ENCODE measurements at regions not wholly inside any gene's neighbourhood (a gene's known extent, or its start where the extent isn't known, plus 50 kb on each side); places are given as distances from the start of the nearest gene placed in this dataset.

DNA sequence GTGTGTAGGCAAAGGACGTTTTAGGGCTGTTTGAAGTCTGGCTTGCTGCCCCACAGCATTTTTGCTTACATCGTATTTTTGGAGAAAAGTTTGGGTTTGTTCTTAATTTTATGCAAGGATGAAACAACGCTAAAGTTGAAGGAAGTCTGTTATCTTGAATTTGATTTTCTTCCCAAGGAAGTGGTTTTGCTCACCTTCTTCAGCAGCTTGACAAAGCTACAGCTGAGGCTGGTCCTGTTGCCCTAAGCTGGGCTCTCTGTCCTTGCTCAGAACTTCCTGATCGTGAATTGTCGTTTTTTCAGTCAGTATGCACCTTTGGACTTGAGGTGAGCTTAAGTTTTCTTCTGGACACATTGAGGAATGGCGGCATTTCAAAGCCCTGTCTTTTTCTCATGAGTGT lies 62.1 kb upstream of the GSX1 start:
- DNase-seq (ENCODE audit: low spot score) = no peak
- intact Hi-C loops (cut with DNase I) = no loop called here
- no peaks in the 10 kb centered on the region for H3K4me1 ChIP-seq (replicated peaks)
- H3K27me3 ChIP-seq (replicated peaks; ENCODE audit: insufficient read depth) = no peaks in the 10 kb centered on the region
- H3K36me3 ChIP-seq = no peaks in the 10 kb centered on the region
- TF ChIP-seq, protein P1, sequence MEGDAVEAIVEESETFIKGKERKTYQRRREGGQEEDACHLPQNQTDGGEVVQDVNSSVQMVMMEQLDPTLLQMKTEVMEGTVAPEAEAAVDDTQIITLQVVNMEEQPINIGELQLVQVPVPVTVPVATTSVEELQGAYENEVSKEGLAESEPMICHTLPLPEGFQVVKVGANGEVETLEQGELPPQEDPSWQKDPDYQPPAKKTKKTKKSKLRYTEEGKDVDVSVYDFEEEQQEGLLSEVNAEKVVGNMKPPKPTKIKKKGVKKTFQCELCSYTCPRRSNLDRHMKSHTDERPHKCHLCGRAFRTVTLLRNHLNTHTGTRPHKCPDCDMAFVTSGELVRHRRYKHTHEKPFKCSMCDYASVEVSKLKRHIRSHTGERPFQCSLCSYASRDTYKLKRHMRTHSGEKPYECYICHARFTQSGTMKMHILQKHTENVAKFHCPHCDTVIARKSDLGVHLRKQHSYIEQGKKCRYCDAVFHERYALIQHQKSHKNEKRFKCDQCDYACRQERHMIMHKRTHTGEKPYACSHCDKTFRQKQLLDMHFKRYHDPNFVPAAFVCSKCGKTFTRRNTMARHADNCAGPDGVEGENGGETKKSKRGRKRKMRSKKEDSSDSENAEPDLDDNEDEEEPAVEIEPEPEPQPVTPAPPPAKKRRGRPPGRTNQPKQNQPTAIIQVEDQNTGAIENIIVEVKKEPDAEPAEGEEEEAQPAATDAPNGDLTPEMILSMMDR (IDR thresholded peaks at IDR 0.05) = no peak
- TF ChIP-seq POLR2AphosphoS5 (IDR thresholded peaks at IDR 0.05) = no peak
- no peak for TF ChIP-seq POLR2A (IDR thresholded peaks at IDR 0.05)
- no peak overlapping the region for H3K27ac ChIP-seq
- 60% methylated on average over 6 of the region's 6 CpGs for WGBS
- H3K9me3 ChIP-seq = no peaks in the 10 kb centered on the region
- H3K4me3 ChIP-seq = no peak overlapping the region
